ENCODE measurements at regions not wholly inside any gene's neighbourhood (a gene's known extent, or its start where the extent isn't known, plus 50 kb on each side); places are given as distances from the start of the nearest gene placed in this dataset.

GRCh38 chr10:120087109-120087508 lies 194.6 kb downstream of the SEC23IP start:
- no peak overlapping the region for H3K4me3 ChIP-seq (ENCODE audit: low read depth, low read length, poor library complexity, severe bottlenecking)
- no peaks in the 10 kb centered on the region for H3K36me3 ChIP-seq (ENCODE audit: insufficient read depth, low read length)
- no peaks in the 10 kb centered on the region for H3K79me2 ChIP-seq (ENCODE audit: insufficient read depth, low read depth, low read length)
- H3K4me1 ChIP-seq (ENCODE audit: insufficient read depth, low read length, poor library complexity, severe bottlenecking) = no peaks in the 10 kb centered on the region
- no peaks in the 10 kb centered on the region for H4K20me1 ChIP-seq (ENCODE audit: insufficient read depth, low read length)
- no TSS peak for BruUV-seq (replicated peaks)
- no peaks in the 10 kb centered on the region for H3K9me3 ChIP-seq (ENCODE audit: low read length)
- H3K9me2 ChIP-seq (ENCODE audit: insufficient read depth, low read length) = no peaks in the 10 kb centered on the region
- intact Hi-C loops (cut with micrococcal nuclease; ENCODE audit: unreplicated experiment) = no loop called here
- TF ChIP-seq EZH2phosphoT487 (IDR thresholded peaks at IDR 0.05; ENCODE audit: borderline replicate concordance, low read depth, low read length) (no peak), CTCF (conservative IDR thresholded peaks at IDR 0.05; ENCODE audit: low read length) (no peak)
- no peak overlapping the region for H3K27ac ChIP-seq (ENCODE audit: low read depth, low read length, poor library complexity, severe bottlenecking)
- no peak overlapping the region for H2AFZ ChIP-seq (ENCODE audit: low read length)
- no peak overlapping the region for H3K4me2 ChIP-seq (ENCODE audit: low read length)
- ChIA-PET CTCF (ENCODE audit: unreplicated experiment) (no interaction called here), POLR2A (no interaction called here)
- DNase-seq (ENCODE audit: low spot score) = no peak

- H3K4me3 ChIP-seq (ENCODE audit: low read depth, low read length, poor library complexity, severe bottlenecking) = no peak overlapping the region
- H3K79me2 ChIP-seq (ENCODE audit: insufficient read depth, low read depth, low read length) = no peaks in the 10 kb centered on the region
- H3K27ac ChIP-seq (ENCODE audit: low read depth, low read length, poor library complexity, severe bottlenecking) = no peak overlapping the region
- TF ChIP-seq EZH2phosphoT487 (IDR thresholded peaks at IDR 0.05; ENCODE audit: borderline replicate concordance, low read depth, low read length) (no peak), CTCF (conservative IDR thresholded peaks at IDR 0.05; ENCODE audit: low read length) (no peak)
- H3K36me3 ChIP-seq (ENCODE audit: insufficient read depth, low read length) = no peaks in the 10 kb centered on the region
- no peaks in the 10 kb centered on the region for H3K9me2 ChIP-seq (ENCODE audit: insufficient read depth, low read length)
- H4K20me1 ChIP-seq (ENCODE audit: insufficient read depth, low read length) = no peaks in the 10 kb centered on the region
- ChIA-PET POLR2A (interaction anchor here (0.9 kb wide), 1 partner anchor 171 kb away, joined by 3 read pairs; no protein-coding TSS in a partner anchor), CTCF (ENCODE audit: unreplicated experiment) (no interaction called here)
- no peaks in the 10 kb centered on the region for H3K9me3 ChIP-seq (ENCODE audit: low read length)
- no peak for DNase-seq (ENCODE audit: low spot score)
- no TSS peak for BruUV-seq (replicated peaks)
- H3K4me1 ChIP-seq (ENCODE audit: insufficient read depth, low read length, poor library complexity, severe bottlenecking) = no peaks in the 10 kb centered on the region
- no peak overlapping the region for H3K4me2 ChIP-seq (ENCODE audit: low read length)
- intact Hi-C loops (cut with micrococcal nuclease; ENCODE audit: unreplicated experiment) = no loop called here
- no peak overlapping the region for H2AFZ ChIP-seq (ENCODE audit: low read length)
These were observed 203.3 kb downstream of the SEC23IP start for GRCh38 chr10:120095875-120096274.

- BruUV-seq (replicated peaks) = no TSS peak
- CTCF ChIA-PET (ENCODE audit: unreplicated experiment) = no interaction called here
- H3K79me2 ChIP-seq (ENCODE audit: insufficient read depth, low read depth, low read length) = no peaks in the 10 kb centered on the region
- H3K36me3 ChIP-seq (ENCODE audit: insufficient read depth, low read length) = no peaks in the 10 kb centered on the region
- H3K9me2 ChIP-seq (ENCODE audit: insufficient read depth, low read length) = no peaks in the 10 kb centered on the region
- H2AFZ ChIP-seq (ENCODE audit: low read length) = no peak overlapping the region
- no peak for DNase-seq (ENCODE audit: low spot score)
- no peaks in the 10 kb centered on the region for H3K4me1 ChIP-seq (ENCODE audit: insufficient read depth, low read length, poor library complexity, severe bottlenecking)
- no peaks in the 10 kb centered on the region for H4K20me1 ChIP-seq (ENCODE audit: insufficient read depth, low read length)
- H3K27ac ChIP-seq (ENCODE audit: low read depth, low read length, poor library complexity, severe bottlenecking) = no peak overlapping the region
- POLR2A ChIA-PET = no interaction called here
- intact Hi-C loops (cut with micrococcal nuclease; ENCODE audit: unreplicated experiment) = no loop called here
- no peak overlapping the region for H3K4me2 ChIP-seq (ENCODE audit: low read length)
- no peak overlapping the region for H3K4me3 ChIP-seq (ENCODE audit: low read depth, low read length, poor library complexity, severe bottlenecking)
- no peaks in the 10 kb centered on the region for H3K9me3 ChIP-seq (ENCODE audit: low read length)
- TF ChIP-seq CTCF (conservative IDR thresholded peaks at IDR 0.05; ENCODE audit: low read length) (no peak), EZH2phosphoT487 (IDR thresholded peaks at IDR 0.05; ENCODE audit: borderline replicate concordance, low read depth, low read length) (no peak)
These were observed 205.2 kb downstream of the SEC23IP start for GRCh38 chr10:120097766-120098165.
